ENCODE measurements at regions not wholly inside any gene's neighbourhood (a gene's known extent, or its start where the extent isn't known, plus 50 kb on each side); places are given as distances from the start of the nearest gene placed in this dataset.

- TF ChIP-seq CTCF (conservative IDR thresholded peaks at IDR 0.05; ENCODE audit: low read depth, low read length) = no peak
- no peak for TF ChIP-seq EZH2 (IDR thresholded peaks at IDR 0.05; ENCODE audit: low read length, unreplicated experiment)
Measured at GRCh38 chr16:6642271-6642670, 690.4 kb upstream of the RBFOX1 start.
